Breast epithelium (tissue), 4 donors: ENCODE measurements at regions not wholly inside any gene's neighbourhood (a gene's known extent, or its start where the extent isn't known, plus 50 kb on each side); places are given as distances from the start of the nearest gene placed in this dataset.
"Not testable (repeated sequence)": the region's sequence is repeated elsewhere in the genome, so short reads cannot be mapped to it uniquely, and the experiment has no call there.

Experiments
- DNase-seq, 2 donors: peaks; one replicate each; pipeline ENCODE4 v3.0.0-alpha.2; 2019; ENCODE audit warnings: low spot score in 2 of 2
- H3K27ac ChIP-seq, 2 donors: fragments of 200-600 bp; sonication (generic) in 1 of 2; one replicate each; pipeline ENCODE4 v1.5.1; 2016 to 2019; ENCODE audit warnings: mild to moderate bottlenecking in 1 of 2
- H3K27me3 ChIP-seq, 2 donors: fragments of 200-600 bp; sonication (generic) in 1 of 2; one replicate each; pipeline versions ENCODE4 v1.5.1 to v1.6.0; 2017 to 2019; ENCODE audit warnings: control low read depth in 1 of 2, mild to moderate bottlenecking in 1 of 2
- H3K36me3 ChIP-seq: fragments of 200-600 bp; one replicate; pipeline ENCODE4 v1.5.1; 2019
- H3K4me1 ChIP-seq, 2 donors: fragments of 200-600 bp; sonication (generic); one replicate each; pipeline ENCODE4 v1.5.1; 2016 to 2019; ENCODE audit warnings: control low read depth in 1 of 2
- H3K4me3 ChIP-seq, 3 donors: fragments of 200-600 bp; sonication (generic); 1 replicate in 2 of 3; 2 replicates in 1 of 3; pipeline ENCODE4 v1.5.1; 2016 to 2019; ENCODE audit warnings: mild to moderate bottlenecking in 3 of 3, moderate library complexity in 2 of 3
- H3K9me3 ChIP-seq, 2 donors: fragments of 200-600 bp; sonication (generic) in 1 of 2; one replicate each; pipeline ENCODE4 v1.5.1; 2016 to 2019; ENCODE audit warnings: control low read depth in 1 of 2
- POLR2A ChIP-seq: fragments of 450-650 bp; IDR thresholded peaks from one replicate; pipeline ENCODE4 v1.6.1; 2016; ENCODE audit warnings: antibody characterized with exemption, mild to moderate bottlenecking, moderate library complexity
- POLR2AphosphoS5 ChIP-seq, 3 donors: sonication (generic); formaldehyde crosslinking; IDR thresholded peaks; one replicate each; pipeline ENCODE4 v1.6.1; 2017; ENCODE audit warnings: antibody characterized with exemption in 3 of 3
- intact Hi-C: fragments of 100-400 bp; cut with DNase I; formaldehyde crosslinking; loops from one replicate; pipeline ENCODE4 v1.15.1; 2023; ENCODE audit warnings: low total_unique reads
- TF ChIP-seq, protein P1 (sequence below), 3 donors: fragments of 450-650 bp; IDR thresholded peaks; one replicate each; pipeline ENCODE4 v1.5.1; 2016 to 2017; ENCODE audit warnings: antibody characterized with exemption in 3 of 3, mild to moderate bottlenecking in 3 of 3, moderate library complexity in 3 of 3

- H3K4me1 ChIP-seq = no peaks in the 10 kb centered on the region
- no peak for DNase-seq
- H3K4me3 ChIP-seq = no peak overlapping the region
- intact Hi-C loops = no loop called here
- H3K27ac ChIP-seq = no peak overlapping the region
- no peaks in the 10 kb centered on the region for H3K36me3 ChIP-seq
- TF ChIP-seq, protein P1, sequence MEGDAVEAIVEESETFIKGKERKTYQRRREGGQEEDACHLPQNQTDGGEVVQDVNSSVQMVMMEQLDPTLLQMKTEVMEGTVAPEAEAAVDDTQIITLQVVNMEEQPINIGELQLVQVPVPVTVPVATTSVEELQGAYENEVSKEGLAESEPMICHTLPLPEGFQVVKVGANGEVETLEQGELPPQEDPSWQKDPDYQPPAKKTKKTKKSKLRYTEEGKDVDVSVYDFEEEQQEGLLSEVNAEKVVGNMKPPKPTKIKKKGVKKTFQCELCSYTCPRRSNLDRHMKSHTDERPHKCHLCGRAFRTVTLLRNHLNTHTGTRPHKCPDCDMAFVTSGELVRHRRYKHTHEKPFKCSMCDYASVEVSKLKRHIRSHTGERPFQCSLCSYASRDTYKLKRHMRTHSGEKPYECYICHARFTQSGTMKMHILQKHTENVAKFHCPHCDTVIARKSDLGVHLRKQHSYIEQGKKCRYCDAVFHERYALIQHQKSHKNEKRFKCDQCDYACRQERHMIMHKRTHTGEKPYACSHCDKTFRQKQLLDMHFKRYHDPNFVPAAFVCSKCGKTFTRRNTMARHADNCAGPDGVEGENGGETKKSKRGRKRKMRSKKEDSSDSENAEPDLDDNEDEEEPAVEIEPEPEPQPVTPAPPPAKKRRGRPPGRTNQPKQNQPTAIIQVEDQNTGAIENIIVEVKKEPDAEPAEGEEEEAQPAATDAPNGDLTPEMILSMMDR (IDR thresholded peaks at IDR 0.05) = no peak
- TF ChIP-seq POLR2AphosphoS5 (IDR thresholded peaks at IDR 0.05) (no peak), POLR2A (no peak)
- no peaks in the 10 kb centered on the region for H3K27me3 ChIP-seq
- peaks cover 0 to 18% of the 10 kb centered on the region in 2 donors for H3K9me3 ChIP-seq
Measured at GRCh38 chr14:28820677-28821076, 54.1 kb downstream of the FOXG1 start.

DNA sequence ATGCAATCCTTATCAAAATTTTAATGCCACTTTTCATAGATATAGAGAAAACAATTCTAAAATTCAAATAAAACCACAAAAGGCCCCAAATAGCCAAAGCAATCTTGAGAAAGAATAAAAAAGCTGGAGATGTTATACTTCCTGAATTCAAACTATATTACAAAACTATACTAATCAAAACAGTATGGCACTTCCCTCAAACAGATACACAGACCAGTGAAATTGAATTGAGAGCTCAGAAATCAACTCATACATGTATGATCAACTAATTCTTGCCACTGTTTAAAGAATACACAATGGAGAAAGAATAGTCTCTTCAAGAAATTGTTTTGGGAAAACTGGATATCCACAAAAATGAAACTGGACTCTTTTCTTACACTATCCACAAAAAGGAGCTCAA is 55.4 kb downstream of the FOXG1 start:
- H3K27ac ChIP-seq = no peak overlapping the region
- no peak for TF ChIP-seq POLR2AphosphoS5 (IDR thresholded peaks at IDR 0.05)
- no peak for DNase-seq
- no peaks in the 10 kb centered on the region for H3K36me3 ChIP-seq
- no peaks in the 10 kb centered on the region for H3K27me3 ChIP-seq
- intact Hi-C loops = no loop called here
- no peaks in the 10 kb centered on the region for H3K4me1 ChIP-seq
- H3K9me3 ChIP-seq = peaks cover 0 to 18% of the 10 kb centered on the region in 2 donors
- no peak overlapping the region for H3K4me3 ChIP-seq

DNA sequence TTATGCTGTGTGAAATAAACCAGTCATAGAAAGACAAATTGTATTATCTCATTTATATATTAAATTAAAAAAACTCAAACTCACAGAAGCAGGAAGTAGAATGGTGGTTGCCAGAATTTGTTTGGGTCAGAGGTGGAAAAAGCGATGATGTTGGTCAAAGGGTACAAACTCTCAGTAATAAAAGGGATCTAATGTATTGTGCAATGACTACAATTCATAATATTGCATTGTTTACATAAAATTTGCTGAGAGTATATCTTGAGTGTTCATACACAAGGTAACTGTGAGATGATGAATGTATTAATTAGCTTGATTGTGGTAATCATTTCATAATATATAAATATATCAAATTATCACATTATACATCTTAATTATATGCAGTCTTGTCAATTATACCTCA is 56.7 kb downstream of the FOXG1 start:
- no peak for DNase-seq
- H3K27me3 ChIP-seq = no peaks in the 10 kb centered on the region
- intact Hi-C loops = no loop called here

GRCh38 chr14:28830115-28830534 is 63.5 kb downstream of the FOXG1 start:
- no peak overlapping the region for H3K27ac ChIP-seq
- no peak for DNase-seq
- TF ChIP-seq POLR2A (no peak), POLR2AphosphoS5 (IDR thresholded peaks at IDR 0.05) (no peak)
- TF ChIP-seq, protein P1 (IDR thresholded peaks at IDR 0.05) = no peak

More for the DNA sequence above, 56.7 kb downstream of the FOXG1 start:
- Histone ChIP-seq H3K9me3 (peaks cover 0 to 18% of the 10 kb centered on the region in 2 donors), H3K27ac (no peak overlapping the region), H3K4me3 (no peak overlapping the region), H3K4me1 (no peaks in the 10 kb centered on the region), H3K36me3 (no peaks in the 10 kb centered on the region)
- TF ChIP-seq POLR2AphosphoS5 (IDR thresholded peaks at IDR 0.05) (no peak), POLR2A (no peak)
- TF ChIP-seq, protein P1 (IDR thresholded peaks at IDR 0.05) = no peak

DNA sequence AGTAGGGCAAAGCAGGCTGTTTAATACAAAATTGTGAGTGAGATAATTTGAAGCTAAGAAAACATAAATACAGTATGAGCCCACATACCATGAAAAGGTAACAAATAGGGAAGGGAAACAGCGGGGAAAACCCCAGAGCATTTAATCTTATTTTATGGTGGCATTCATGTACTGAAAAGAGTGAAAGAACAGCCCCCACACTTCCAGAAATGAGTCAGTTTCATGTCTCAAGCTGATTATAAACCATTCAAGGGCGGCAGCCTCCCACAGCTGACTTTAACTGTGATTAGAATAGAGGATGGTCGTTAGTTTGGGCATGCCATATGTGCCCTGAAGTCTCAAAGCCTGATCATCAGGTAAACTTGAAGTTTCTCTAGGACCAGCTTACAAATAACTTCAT is 64.5 kb downstream of the FOXG1 start:
- intact Hi-C loops = no loop called here
- DNase-seq = no peak
- Histone ChIP-seq H3K9me3 (no peaks in the 10 kb centered on the region), H3K27ac (no peak overlapping the region), H3K4me1 (no peaks in the 10 kb centered on the region), H3K36me3 (no peaks in the 10 kb centered on the region), H3K27me3 (no peaks in the 10 kb centered on the region), H3K4me3 (no peak overlapping the region)
- TF ChIP-seq, protein P1 (IDR thresholded peaks at IDR 0.05) = no peak
- TF ChIP-seq POLR2AphosphoS5 (IDR thresholded peaks at IDR 0.05) = no peak
- no peak for TF ChIP-seq POLR2A

More at GRCh38 chr14:28830115-28830534, 63.5 kb downstream of the FOXG1 start:
- intact Hi-C loops = no loop called here
- no peaks in the 10 kb centered on the region for H3K36me3 ChIP-seq
- no peaks in the 10 kb centered on the region for H3K4me1 ChIP-seq
- H3K27me3 ChIP-seq = no peaks in the 10 kb centered on the region
- no peak overlapping the region for H3K4me3 ChIP-seq
- no peaks in the 10 kb centered on the region for H3K9me3 ChIP-seq

DNA sequence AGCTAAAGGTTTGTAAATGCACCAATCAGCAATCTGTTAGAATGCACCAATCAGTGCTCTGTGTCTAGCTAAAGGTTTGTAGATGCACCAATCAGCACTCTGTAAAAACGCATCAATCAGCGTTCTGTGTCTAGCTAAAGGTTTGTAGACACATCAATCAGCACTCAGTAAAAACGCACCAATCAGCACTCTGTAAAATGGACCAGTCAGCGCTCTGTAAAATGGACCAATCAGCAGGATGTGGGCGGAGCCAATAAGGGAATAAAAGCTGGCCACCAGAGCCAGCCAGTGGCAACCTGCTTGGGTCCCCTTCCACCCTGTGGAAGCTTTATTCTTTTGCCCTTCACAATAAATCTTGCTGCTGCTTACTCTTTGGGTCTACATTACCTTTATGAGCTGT is 76.0 kb downstream of the FOXG1 start:
- DNase-seq, H3K27ac ChIP-seq, intact Hi-C loops: not testable (repeated sequence)

More for the DNA sequence above, 76.0 kb downstream of the FOXG1 start:
- H3K9me3 ChIP-seq = peaks cover 6 to 20% of the 10 kb centered on the region in 2 donors
- H3K36me3 ChIP-seq, H3K27me3 ChIP-seq, H3K4me1 ChIP-seq, H3K4me3 ChIP-seq: not testable (repeated sequence)
